ENCODE measurements at regions not wholly inside any gene's neighbourhood (a gene's known extent, or its start where the extent isn't known, plus 50 kb on each side); places are given as distances from the start of the nearest gene placed in this dataset.

- H3K9me3 Mint-ChIP-seq: no peaks in the 10 kb centered on the region
- H3K27ac Mint-ChIP-seq: no peak overlapping the region
- H3K4me3 Mint-ChIP-seq: no peak overlapping the region
- 73% methylated on average over 4 of the region's 6 CpGs for WGBS (ENCODE audit: insufficient coverage)
- Histone ChIP-seq H4K20me1 (ENCODE audit: insufficient read depth, low read length) (no peaks in the 10 kb centered on the region), H3K27me3 (ENCODE audit: control insufficient read depth in 2 of 2, insufficient read depth in 2 of 2, low read length in 2 of 2) (peaks cover 13 to 15% of the 10 kb centered on the region in 2 donors), H3K79me2 (ENCODE audit: insufficient read depth, low read length) (no peaks in the 10 kb centered on the region), H3K9me3 (replicated peaks in 1 of 2; ENCODE audit: control insufficient read depth in 1 of 2, insufficient read depth in 1 of 2, low read length in 2 of 2) (no peaks in the 10 kb centered on the region), H3K27ac (ENCODE audit: low read depth in 1 of 2, low read length in 2 of 2) (no peak overlapping the region), H3K4me2 (replicated peaks; ENCODE audit: extremely low read depth, low read length, poor library complexity, severe bottlenecking) (no peak overlapping the region), H2AFZ (ENCODE audit: insufficient read depth, low read depth, low read length, poor library complexity, severe bottlenecking) (no peak overlapping the region), H3K4me3 (replicated peaks in 1 of 3; ENCODE audit: low read depth in 2 of 3, low read length in 3 of 3) (no peak overlapping the region), H3K4me1 (ENCODE audit: control insufficient read depth in 1 of 2, insufficient read depth in 2 of 2, low read length in 2 of 2) (no peaks in the 10 kb centered on the region), H3K36me3 (replicated peaks in 1 of 2; ENCODE audit: control insufficient read depth in 1 of 2, insufficient read depth in 2 of 2, low read length in 2 of 2) (no peaks in the 10 kb centered on the region), H3K9ac (ENCODE audit: insufficient read depth, low read length, poor library complexity, severe bottlenecking) (no peak overlapping the region)
- H3K36me3 Mint-ChIP-seq: no peaks in the 10 kb centered on the region
- H3K27me3 Mint-ChIP-seq (ENCODE audit: low read depth in 3 of 3): peaks cover 10 to 15% (median 12%) of the 10 kb centered on the region in 3 donors
- DNase-seq: no peak
- TF ChIP-seq CTCF (IDR thresholded peaks at IDR 0.05): no peak
- intact Hi-C loops (cut with micrococcal nuclease): no loop called here
- H3K4me1 Mint-ChIP-seq: no peaks in the 10 kb centered on the region
Measured at GRCh38 chr5:167578977-167579692, 712.3 kb upstream of the WWC1 start.

GRCh38 chr5:167579693-167580055, 711.8 kb upstream of the WWC1 start:
- TF ChIP-seq CTCF (IDR thresholded peaks at IDR 0.05): no peak
- Histone ChIP-seq H3K4me1 (ENCODE audit: control insufficient read depth in 1 of 2, insufficient read depth in 2 of 2, low read length in 2 of 2) (no peaks in the 10 kb centered on the region), H3K36me3 (replicated peaks in 1 of 2; ENCODE audit: control insufficient read depth in 1 of 2, insufficient read depth in 2 of 2, low read length in 2 of 2) (no peaks in the 10 kb centered on the region), H2AFZ (ENCODE audit: insufficient read depth, low read depth, low read length, poor library complexity, severe bottlenecking) (no peak overlapping the region), H3K9ac (ENCODE audit: insufficient read depth, low read length, poor library complexity, severe bottlenecking) (no peak overlapping the region), H4K20me1 (ENCODE audit: insufficient read depth, low read length) (no peaks in the 10 kb centered on the region), H3K79me2 (ENCODE audit: insufficient read depth, low read length) (no peaks in the 10 kb centered on the region), H3K27ac (ENCODE audit: low read depth in 1 of 2, low read length in 2 of 2) (no peak overlapping the region), H3K4me3 (replicated peaks in 1 of 3; ENCODE audit: low read depth in 2 of 3, low read length in 3 of 3) (no peak overlapping the region), H3K27me3 (ENCODE audit: control insufficient read depth in 2 of 2, insufficient read depth in 2 of 2, low read length in 2 of 2) (peaks cover 9% of the 10 kb centered on the region in 2 donors), H3K9me3 (replicated peaks in 1 of 2; ENCODE audit: control insufficient read depth in 1 of 2, insufficient read depth in 1 of 2, low read length in 2 of 2) (no peaks in the 10 kb centered on the region), H3K4me2 (replicated peaks; ENCODE audit: extremely low read depth, low read length, poor library complexity, severe bottlenecking) (no peak overlapping the region)
- Mint-ChIP-seq H3K4me1 (no peaks in the 10 kb centered on the region), H3K27ac (no peak overlapping the region), H3K4me3 (no peak overlapping the region), H3K27me3 (ENCODE audit: low read depth in 3 of 3) (peaks cover 5 to 11% (median 7%) of the 10 kb centered on the region in 3 donors), H3K36me3 (no peaks in the 10 kb centered on the region), H3K9me3 (no peaks in the 10 kb centered on the region)
- no CpG with 5 or more reads among the region's 5 CpGs for WGBS (ENCODE audit: insufficient coverage)
- DNase-seq: no peak
- intact Hi-C loops (cut with micrococcal nuclease): no loop called here

Measured in CD14-positive monocyte (primary cell).